Neural progenitor cell (in vitro differentiated cells): ENCODE measurements at regions not wholly inside any gene's neighbourhood (a gene's known extent, or its start where the extent isn't known, plus 50 kb on each side); places are given as distances from the start of the nearest gene placed in this dataset.
"Not testable (repeated sequence)": the region's sequence is repeated elsewhere in the genome, so short reads cannot be mapped to it uniquely, and the experiment has no call there.

Experiments used
- DNase-seq: peaks from one replicate; pipeline ENCODE4 v3.0.0-alpha.2; 2016; ENCODE audit warnings: low spot score
- H2AFZ ChIP-seq: fragments of 200-600 bp; sonication (generic); replicated peaks from 2 replicates; pipeline ENCODE4 v1.6.1; 2016; ENCODE audit warnings: antibody characterized with exemption
- H3F3A ChIP-seq: fragments of 200-600 bp; sonication (generic); 2 replicates; pipeline ENCODE4 v1.6.1; 2016; ENCODE audit warnings: antibody characterized with exemption, low read depth
- H3K27ac ChIP-seq: fragments of 200-600 bp; sonication (generic); 2 replicates; pipeline ENCODE4 v1.5.1; 2016; ENCODE audit warnings: mild to moderate bottlenecking
- H3K27me3 ChIP-seq: fragments of 200-600 bp; sonication (generic); 2 replicates; pipeline ENCODE4 v1.6.1; 2016; ENCODE audit warnings: mild to moderate bottlenecking, moderate library complexity
- H3K36me3 ChIP-seq: fragments of 200-600 bp; sonication (generic); 2 replicates; pipeline ENCODE4 v1.5.1; 2016
- H3K4me1 ChIP-seq: fragments of 200-600 bp; sonication (generic); 2 replicates; pipeline ENCODE4 v1.6.1; 2016; ENCODE audit warnings: mixed run types
- H3K4me2 ChIP-seq: fragments of 200-600 bp; sonication (generic); 2 replicates; pipeline ENCODE4 v1.6.1; 2016
- H3K4me3 ChIP-seq: fragments of 200-600 bp; sonication (generic); 2 replicates; pipeline ENCODE4 v1.5.1; 2016
- H3K79me2 ChIP-seq: fragments of 200-600 bp; sonication (generic); 2 replicates; pipeline ENCODE4 v1.6.1; 2016; ENCODE audit warnings: low read depth
- H3K9ac ChIP-seq: fragments of 200-600 bp; sonication (generic); 2 replicates; pipeline ENCODE4 v1.6.1; 2016
- H3K9me3 ChIP-seq: fragments of 200-600 bp; sonication (generic); 2 replicates; pipeline ENCODE4 v1.5.1; 2016; ENCODE audit warnings: low read depth
- H4K20me1 ChIP-seq: fragments of 200-600 bp; sonication (generic); 2 replicates; pipeline ENCODE4 v1.6.1; 2016; ENCODE audit warnings: low read depth
- H3K27ac Mint-ChIP-seq: 3 replicates; pipeline ENCODE4 v1.8.0; 2021; ENCODE audit warnings: mixed read lengths
- H3K27me3 Mint-ChIP-seq: 2 replicates; pipeline ENCODE4 v1.8.0; 2022; ENCODE audit warnings: low read depth, mild to moderate bottlenecking, inconsistent platforms, moderate library complexity, mixed read lengths; ENCODE audit not compliant: insufficient read depth
- H3K36me3 Mint-ChIP-seq: 3 replicates; pipeline ENCODE4 v1.8.0; 2021; ENCODE audit warnings: mixed read lengths
- H3K4me1 Mint-ChIP-seq: 3 replicates; pipeline ENCODE4 v1.8.0; 2021; ENCODE audit warnings: mixed read lengths
- H3K4me3 Mint-ChIP-seq: 3 replicates; pipeline ENCODE4 v1.8.0; 2021; ENCODE audit warnings: mild to moderate bottlenecking, moderate library complexity, mixed read lengths
- H3K9me3 Mint-ChIP-seq: 3 replicates; pipeline ENCODE4 v1.8.0; 2020; ENCODE audit warnings: mixed read lengths
- CTCF ChIP-seq: fragments of 200-600 bp; sonication (generic); IDR thresholded peaks from 2 replicates; pipeline ENCODE4 v1.5.1; 2017; ENCODE audit warnings: antibody characterized with exemption, mild to moderate bottlenecking
- EZH2 ChIP-seq: fragments of 200-600 bp; sonication (generic); IDR thresholded peaks from 2 replicates; pipeline ENCODE4 v1.6.1; 2017; ENCODE audit warnings: antibody characterized with exemption, mild to moderate bottlenecking, moderate library complexity
- EZH2phosphoT487 ChIP-seq: fragments of 200-600 bp; sonication (generic); IDR thresholded peaks from 2 replicates; pipeline ENCODE4 v1.6.1; 2017; ENCODE audit warnings: antibody characterized with exemption

- Histone ChIP-seq H3K27ac (no peak overlapping the region), H3K27me3 (no peaks in the 10 kb centered on the region), H3K9ac (no peak overlapping the region), H3K36me3 (no peaks in the 10 kb centered on the region), H3K79me2 (no peaks in the 10 kb centered on the region), H3K9me3 (peaks cover 4% of the 10 kb centered on the region), H3K4me1 (peaks cover 31% of the 10 kb centered on the region), H3K4me3 (no peak overlapping the region), H4K20me1 (no peaks in the 10 kb centered on the region), H3F3A (peaks cover 6% of the 10 kb centered on the region), H3K4me2 (no peak overlapping the region), H2AFZ (no peak overlapping the region)
- no peak for DNase-seq
- no peak overlapping the region for H3K4me3 Mint-ChIP-seq
- H3K4me1 Mint-ChIP-seq: peaks cover 11% of the 10 kb centered on the region
- H3K9me3 Mint-ChIP-seq: peaks cover 14% of the 10 kb centered on the region
- H3K27me3 Mint-ChIP-seq: peaks cover 2% of the 10 kb centered on the region
- TF ChIP-seq EZH2phosphoT487 (no peak), EZH2 (no peak), CTCF (no peak)
- no peaks in the 10 kb centered on the region for H3K36me3 Mint-ChIP-seq
- no peak overlapping the region for H3K27ac Mint-ChIP-seq
These were observed 233.4 kb upstream of the RGMB start for GRCh38 chr5:98540056-98540455.

- Mint-ChIP-seq H3K27ac (no peak overlapping the region), H3K4me1 (peaks cover 8% of the 10 kb centered on the region), H3K9me3 (peaks cover 16% of the 10 kb centered on the region), H3K36me3 (no peaks in the 10 kb centered on the region), H3K4me3 (no peak overlapping the region), H3K27me3 (peaks cover 2% of the 10 kb centered on the region)
- DNase-seq: no peak
- no peaks in the 10 kb centered on the region for H4K20me1 ChIP-seq
- TF ChIP-seq EZH2 (no peak), CTCF (no peak), EZH2phosphoT487 (no peak)
- no peaks in the 10 kb centered on the region for H3K79me2 ChIP-seq
- no peak overlapping the region for H3K4me2 ChIP-seq
- peaks cover 19% of the 10 kb centered on the region for H3K4me1 ChIP-seq
- H3F3A ChIP-seq: peaks cover 6% of the 10 kb centered on the region
- H3K27me3 ChIP-seq: no peaks in the 10 kb centered on the region
- H2AFZ ChIP-seq: no peak overlapping the region
- no peak overlapping the region for H3K4me3 ChIP-seq
- peaks cover 4% of the 10 kb centered on the region for H3K9me3 ChIP-seq
- no peak overlapping the region for H3K9ac ChIP-seq
- H3K36me3 ChIP-seq: no peaks in the 10 kb centered on the region
- H3K27ac ChIP-seq: no peak overlapping the region
These were observed 231.8 kb upstream of the RGMB start for GRCh38 chr5:98541641-98542040.

GRCh38 chr5:98543490-98543889 is 230.0 kb upstream of the RGMB start:
- no peaks in the 10 kb centered on the region for H3K79me2 ChIP-seq
- no peak overlapping the region for H3K4me2 ChIP-seq
- H3K27me3 ChIP-seq: no peaks in the 10 kb centered on the region
- H4K20me1 ChIP-seq: no peaks in the 10 kb centered on the region
- peaks cover 17% of the 10 kb centered on the region for H3K9me3 Mint-ChIP-seq
- H3K27ac Mint-ChIP-seq: no peak overlapping the region
- no peak for DNase-seq
- no peak overlapping the region for H2AFZ ChIP-seq
- no peaks in the 10 kb centered on the region for H3K4me1 Mint-ChIP-seq
- H3F3A ChIP-seq: no peaks in the 10 kb centered on the region
- H3K4me1 ChIP-seq: peaks cover 1% of the 10 kb centered on the region
- no peak for TF ChIP-seq EZH2
- no peak for TF ChIP-seq EZH2phosphoT487
- TF ChIP-seq CTCF: no peak
- H3K36me3 ChIP-seq: no peaks in the 10 kb centered on the region
- no peak overlapping the region for H3K4me3 ChIP-seq
- peaks cover 2% of the 10 kb centered on the region for H3K27me3 Mint-ChIP-seq
- H3K36me3 Mint-ChIP-seq: no peaks in the 10 kb centered on the region
- H3K27ac ChIP-seq: no peak overlapping the region
- no peak overlapping the region for H3K4me3 Mint-ChIP-seq
- H3K9ac ChIP-seq: no peak overlapping the region
- peaks cover 4% of the 10 kb centered on the region for H3K9me3 ChIP-seq

GRCh38 chr5:98546924-98547323 is 226.5 kb upstream of the RGMB start:
- not testable (repeated sequence) for DNase-seq, H3K27ac Mint-ChIP-seq, H3F3A ChIP-seq, H2AFZ ChIP-seq, H3K27me3 ChIP-seq, H3K4me1 Mint-ChIP-seq, H3K9me3 ChIP-seq, H3K9me3 Mint-ChIP-seq, H3K36me3 Mint-ChIP-seq, H4K20me1 ChIP-seq, H3K4me3 ChIP-seq, H3K4me3 Mint-ChIP-seq, H3K4me1 ChIP-seq, H3K36me3 ChIP-seq, H3K27ac ChIP-seq, H3K4me2 ChIP-seq, H3K79me2 ChIP-seq, H3K9ac ChIP-seq, H3K27me3 Mint-ChIP-seq
